ENCODE measurements at regions not wholly inside any gene's neighbourhood (a gene's known extent, or its start where the extent isn't known, plus 50 kb on each side); places are given as distances from the start of the nearest gene placed in this dataset.
"Not testable (repeated sequence)": the region's sequence is repeated elsewhere in the genome, so short reads cannot be mapped to it uniquely, and the experiment has no call there.

DNA sequence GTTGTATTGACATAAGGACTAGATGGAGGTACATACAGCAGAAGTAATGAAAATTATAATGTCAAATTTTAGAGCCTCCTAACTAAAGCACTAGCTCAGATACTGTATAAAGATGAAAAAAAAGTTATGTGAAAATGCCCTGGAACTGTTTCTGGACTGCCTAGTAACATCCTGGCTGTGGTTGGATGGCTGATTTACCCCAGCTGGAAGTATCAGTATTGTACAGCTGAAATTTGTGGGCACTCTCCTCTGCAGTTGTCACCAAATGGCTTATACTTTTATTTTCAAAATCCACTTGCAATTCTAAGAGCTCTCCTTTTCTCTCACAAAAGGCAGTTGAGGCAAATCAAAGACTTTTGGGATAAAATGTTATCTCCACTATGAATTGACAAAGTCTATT is 239.2 kb downstream of the RPIA start:
- no peak for DNase-seq

DNA sequence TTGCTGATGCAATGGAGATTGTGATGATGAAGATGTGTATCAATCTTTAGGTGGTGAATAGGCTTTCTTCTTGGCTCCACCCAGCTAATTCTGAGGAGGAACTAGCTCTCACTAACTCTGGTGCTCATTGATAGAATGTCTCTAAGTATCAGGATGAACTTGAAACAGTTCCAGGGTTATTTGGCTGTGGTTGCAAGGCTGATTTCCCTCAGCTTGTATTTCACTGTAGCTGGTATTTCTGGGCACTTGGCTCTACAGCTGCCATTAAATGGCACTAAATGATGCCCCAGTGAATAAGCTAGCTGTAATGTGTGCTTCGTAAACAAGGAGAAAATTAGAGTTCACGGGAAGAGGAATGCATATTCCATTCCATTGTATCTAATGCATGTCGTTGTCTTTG is 241.2 kb downstream of the RPIA start:
- no peak for DNase-seq

DNA sequence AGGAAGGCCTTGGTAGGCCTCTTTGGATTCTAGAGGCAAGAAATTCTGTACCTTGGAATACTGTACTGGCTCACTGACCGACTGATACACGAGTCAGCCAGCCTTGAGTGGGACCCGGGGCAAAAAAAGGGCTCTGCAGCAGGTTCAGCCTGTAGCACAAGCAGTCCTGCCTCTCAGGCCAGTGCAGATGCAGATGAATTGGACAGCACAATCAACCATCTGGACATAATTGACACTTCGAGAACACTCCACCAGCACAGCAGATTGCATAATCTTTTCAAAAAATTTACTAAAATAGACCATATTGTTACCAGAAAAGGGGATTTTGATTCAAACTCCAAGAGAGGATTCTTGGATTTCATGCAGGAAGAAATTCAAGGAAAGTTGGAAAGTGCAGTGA is 241.6 kb downstream of the RPIA start:
- no peak for DNase-seq

DNA sequence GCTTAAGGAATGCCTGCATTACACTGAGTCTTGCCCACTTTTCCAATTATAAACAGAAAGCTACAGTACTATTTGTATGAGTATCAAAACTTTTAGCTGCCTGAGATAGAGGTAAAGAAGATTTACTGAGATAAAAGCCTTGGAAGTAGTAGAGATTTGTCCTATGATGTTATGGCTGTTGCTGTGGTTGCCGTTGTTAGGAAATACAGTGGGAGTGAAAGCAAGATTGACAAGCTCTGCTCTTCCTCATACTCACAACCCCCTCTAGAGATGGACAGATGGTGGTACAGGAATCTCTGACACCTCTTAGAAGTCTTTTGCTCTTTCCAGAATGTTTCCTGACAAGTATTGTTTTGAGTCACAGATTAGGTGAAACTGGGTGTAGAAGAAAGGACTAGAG is 242.5 kb downstream of the RPIA start:
- no peak for DNase-seq

DNA sequence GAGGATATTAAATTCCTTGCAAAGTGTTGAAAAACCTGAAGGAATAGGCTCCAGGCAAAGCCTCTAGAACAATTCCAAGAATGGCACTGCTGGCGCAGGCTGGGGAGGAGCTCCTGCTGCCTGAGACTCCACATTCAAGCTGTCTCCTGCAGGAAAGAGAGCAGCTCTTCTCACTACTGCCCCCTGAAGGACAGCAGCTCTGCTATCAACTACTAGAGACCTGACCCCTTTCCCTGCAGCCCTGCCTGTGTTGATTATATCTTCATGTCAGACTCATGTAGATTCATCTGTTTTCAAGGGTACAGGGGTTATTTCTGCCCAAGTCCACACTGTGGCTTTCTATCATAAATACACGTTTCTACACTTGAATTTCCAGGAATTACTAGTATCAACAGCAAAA is 249.7 kb downstream of the RPIA start:
- DNase-seq = not testable (repeated sequence)

DNA sequence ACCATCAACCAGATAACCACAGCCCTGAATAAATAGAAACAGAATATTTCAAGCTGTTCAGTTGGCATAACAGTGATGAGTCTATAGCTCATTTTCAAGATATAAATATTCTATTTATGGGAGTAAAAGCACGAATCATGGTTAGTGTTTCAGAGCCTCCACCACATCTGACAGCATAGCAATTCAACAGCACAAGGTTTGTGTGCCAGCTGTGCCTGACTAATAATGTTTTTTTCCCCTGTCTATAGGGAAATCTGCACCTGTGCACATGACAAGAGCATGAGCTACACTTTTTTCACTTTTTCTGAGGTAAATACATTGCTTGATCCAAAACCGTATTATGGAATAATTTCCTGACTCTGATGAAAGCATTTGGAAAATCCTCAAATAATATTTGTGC is 251.3 kb downstream of the RPIA start:
- DNase-seq = no peak

DNA sequence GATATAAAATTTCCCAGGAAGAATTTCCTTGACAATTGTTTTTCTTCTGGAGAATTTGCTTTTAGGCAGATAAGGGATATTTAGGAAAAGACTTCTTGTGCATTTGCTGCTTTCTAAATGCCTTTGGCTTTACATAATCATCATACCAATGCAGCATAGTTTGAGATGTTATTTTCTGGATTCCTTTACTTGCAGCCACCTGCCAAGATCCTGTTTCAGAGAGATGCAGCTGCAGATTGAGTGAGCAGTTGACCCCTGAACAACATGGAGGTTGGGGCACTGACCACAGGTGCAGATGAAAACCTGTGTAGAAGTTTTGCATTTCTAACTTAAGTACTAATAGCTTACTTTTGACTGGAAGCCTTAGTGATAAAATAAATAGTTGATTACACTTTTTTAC is 257.9 kb downstream of the RPIA start:
- no peak for DNase-seq

DNA sequence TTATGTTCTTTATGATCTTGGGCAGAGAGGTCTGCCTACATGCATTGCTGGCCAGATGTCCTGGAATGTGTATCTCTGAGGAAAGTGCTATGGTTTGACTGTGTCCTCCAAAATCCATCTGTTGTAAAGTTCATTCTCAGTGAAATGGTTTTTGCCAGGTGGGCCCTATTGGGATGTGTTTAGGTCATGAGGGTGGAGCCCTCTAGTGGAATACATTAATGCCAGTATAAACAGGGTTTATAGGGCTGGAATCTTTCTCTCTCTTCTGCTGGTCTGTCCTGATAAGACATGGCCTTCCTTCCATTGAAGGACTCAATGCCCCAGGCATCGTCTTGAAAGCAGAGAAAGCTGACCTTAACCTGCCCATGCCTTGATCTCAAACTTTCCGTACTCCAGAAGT is 258.5 kb downstream of the RPIA start:
- DNase-seq = no peak

DNA sequence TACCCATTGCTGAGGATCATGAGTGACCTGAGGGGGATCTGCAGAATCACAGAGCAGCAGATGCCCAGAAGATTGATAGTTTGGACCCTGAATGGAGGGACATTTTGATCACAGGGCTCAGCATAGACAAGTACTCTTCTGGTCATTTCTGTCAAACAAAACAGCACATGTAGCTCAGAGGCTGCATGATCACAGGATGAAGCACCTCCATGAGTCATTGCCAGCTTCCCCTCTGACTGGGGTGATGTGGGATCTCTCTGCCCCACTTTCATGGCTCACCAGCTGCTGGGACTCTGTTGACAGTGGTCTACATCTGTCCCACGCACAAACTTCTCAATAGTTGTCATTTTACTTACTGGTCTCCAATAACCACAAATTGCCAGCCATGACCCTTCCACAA is 264.1 kb downstream of the RPIA start:
- DNase-seq = no peak

DNA sequence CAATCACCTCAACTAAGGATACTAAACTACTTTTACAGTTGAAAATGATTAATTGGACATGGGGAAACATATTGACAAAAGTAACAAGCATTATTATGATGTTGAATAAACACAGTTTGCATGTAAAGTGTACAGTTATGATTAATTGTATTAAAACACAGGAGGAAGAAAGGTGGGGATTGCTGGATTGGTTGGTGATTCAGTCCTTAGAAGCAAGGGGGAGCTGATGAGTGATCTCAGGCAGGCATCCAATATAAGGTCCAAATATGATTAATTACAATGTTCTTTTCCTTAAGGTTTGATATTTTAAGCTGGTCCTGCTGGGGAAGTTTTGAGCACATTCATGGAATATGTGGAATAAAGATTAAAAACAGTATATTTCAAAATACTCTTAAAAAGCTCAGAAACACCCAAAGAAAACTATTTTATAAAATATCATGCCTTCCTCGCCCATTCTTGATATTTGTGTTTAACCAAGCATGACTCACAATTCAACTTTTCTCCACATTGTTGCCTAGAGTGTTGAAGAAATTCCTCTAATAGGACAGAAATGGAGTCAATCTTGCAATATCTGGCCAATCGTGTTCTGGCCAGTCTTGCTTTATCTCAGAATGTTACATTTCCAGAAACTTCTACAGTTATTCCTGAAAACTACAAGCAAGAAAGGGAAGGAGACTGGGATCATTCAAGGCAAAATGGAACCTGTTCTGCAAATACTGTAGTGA is 268.2 kb downstream of the RPIA start:
- no peak for DNase-seq

DNA sequence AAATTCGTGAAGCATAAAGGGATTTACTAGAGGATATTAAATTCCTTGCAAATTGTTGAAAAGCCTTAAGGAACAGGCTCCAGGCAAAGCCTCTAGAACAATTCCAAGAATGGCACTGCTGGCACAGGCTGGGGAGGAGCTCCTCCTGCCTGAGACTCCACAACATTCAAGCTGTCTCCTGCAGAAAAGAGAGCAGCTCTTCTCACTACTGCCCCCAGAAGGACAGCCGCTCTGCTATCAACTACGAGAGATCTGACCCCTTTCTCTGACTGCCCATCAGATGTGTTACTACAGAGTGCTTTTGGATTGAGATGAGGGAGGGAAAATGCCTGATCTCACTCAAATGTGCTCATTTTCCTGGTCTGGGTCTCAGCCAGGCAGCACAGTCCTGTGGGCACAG is 269.9 kb downstream of the RPIA start:
- not testable (repeated sequence) for DNase-seq

DNA sequence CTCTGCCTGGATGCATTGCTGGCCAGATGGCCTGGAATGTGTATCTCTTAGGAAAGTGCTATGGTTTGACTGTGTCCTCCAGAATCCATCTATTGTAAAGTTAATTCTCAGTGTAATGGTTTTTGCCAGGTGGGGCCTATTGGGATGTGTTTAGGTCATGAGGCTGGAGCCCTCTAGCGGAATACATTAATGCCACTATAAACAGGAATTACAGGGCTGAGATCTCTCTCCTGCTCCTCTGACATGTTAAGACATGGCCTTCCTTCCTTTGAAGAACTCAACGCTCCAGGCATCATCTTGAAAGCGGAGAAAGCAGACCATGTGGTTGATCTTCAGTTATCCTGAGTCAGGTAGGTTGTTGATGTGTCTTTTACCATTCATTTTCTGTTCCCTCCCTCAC is 276.4 kb downstream of the RPIA start:
- DNase-seq = no peak

DNA sequence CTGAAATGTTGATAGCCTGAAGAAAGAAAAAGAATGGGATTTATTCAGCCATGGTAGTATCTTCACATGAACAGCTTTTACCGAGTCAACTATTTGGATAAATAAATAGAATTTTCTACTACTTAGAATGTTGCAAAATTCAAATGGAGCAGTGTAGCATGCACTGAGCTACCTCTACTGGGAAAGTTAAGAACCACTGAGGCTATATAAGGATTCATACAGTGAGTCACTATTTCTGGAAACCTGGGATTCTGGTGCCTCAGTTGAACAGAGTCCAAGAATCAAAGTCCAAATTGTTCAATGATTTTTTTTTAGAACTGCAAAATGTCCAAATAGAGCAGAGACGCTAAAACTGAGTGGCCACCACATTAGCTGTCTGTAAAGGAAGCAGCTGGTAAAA is 286.5 kb downstream of the RPIA start:
- DNase-seq = not testable (repeated sequence)

DNA sequence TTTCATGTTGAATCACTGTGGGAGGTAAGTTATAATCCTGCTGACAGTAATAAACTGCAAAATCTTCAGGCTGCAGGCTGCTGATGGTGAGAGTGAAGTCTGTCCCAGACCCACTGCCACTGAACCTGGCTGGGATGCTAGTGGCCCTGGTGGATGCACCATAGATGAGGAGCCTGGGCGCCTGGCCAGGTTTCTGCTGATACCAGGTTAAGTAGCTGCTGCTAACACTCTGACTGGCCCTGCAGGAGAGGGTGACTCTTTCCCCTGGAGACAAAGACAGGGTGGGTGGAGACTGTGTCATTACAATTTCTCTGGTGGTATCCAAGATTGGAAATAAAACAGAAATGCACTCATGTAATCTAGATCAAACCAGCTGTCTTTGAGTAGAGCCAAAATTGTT is 287.0 kb downstream of the RPIA start:
- not testable (repeated sequence) for DNase-seq

DNA sequence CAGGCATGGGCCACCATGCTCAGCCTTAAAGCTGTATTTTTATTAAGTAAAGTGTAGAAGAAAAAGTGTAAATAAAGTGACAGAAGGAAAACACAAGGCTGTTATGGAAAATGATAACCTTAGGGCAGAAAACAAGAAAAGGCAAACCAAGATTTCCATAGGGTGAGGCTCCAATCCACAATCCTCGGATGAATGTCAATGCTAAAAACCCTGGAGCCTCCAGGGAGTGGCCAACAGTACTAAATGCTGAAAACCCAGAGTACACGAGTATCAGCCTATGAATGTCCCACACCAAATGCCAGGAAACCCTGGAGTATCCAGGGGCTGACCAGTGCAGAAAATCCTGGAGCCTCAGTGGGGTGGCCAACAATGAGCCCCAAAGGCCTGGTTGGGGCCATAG is 292.6 kb downstream of the RPIA start:
- DNase-seq = not testable (repeated sequence)

DNA sequence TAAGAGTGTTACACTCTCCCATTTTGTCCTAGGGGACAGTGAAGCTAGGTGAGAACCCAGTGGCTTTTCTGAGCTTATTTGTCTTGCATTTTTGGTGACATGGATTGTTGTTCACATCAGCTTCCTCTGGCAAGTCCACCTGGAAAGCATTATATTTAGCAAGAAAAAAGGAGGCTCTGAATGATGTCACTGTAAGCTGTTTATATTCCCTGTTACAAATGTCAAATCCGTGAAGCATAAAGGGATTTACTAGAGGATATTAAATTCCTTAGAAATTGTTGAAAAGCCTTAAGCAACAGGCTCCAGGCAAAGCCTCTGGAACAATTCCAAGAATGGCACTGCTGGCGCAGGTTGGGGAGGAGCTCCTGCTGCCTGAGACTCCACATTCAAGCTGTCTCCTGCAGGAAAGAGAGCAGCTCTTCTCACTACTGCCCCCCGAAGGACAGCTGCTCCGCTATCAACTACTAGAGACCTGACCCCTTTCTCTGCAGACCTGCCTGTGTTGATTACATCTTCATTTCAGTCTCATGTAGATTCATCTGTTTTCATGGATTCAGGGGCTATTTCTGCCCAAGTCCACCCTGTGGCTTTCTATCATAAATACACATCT is 295.4 kb downstream of the RPIA start:
- DNase-seq = not testable (repeated sequence)

DNA sequence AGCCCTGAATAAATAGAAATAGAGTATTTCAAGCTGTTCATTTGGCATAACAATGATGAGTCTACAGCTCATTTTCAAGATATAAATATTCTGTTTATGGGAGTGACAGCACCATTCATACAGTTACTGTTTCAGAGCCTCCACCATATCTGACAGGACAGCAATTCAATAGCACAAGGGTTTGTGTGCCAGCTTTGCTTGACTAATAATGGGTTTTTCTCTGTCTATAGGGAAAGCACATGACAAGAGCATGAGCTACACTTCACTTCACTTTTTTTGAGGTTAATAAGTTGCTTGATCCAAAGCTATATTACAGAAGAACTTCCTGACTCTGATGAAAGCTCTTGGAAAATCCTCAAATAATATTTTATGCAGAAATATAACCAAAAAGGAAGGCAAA is 297.1 kb downstream of the RPIA start:
- not testable (repeated sequence) for DNase-seq

DNA sequence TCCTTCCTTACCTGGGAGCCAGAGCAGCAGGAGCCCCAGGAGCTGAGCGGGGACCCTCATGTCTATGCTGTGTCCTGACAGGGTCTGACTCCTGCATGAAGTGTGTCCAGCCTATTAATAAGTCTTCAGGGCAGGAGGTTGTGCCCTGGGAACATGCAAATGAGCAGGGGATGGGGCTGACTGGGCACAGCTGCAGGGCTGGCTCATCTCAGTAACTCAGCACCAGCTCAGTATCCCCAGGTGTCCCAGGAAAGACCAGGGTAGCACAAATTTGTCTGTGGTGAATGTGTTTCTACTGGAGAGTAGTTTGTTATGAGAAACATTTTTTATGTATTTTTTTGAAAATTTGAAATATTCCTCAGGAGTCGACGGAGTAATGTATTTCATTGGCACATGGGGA is 301.3 kb downstream of the RPIA start:
- not testable (repeated sequence) for DNase-seq

DNA sequence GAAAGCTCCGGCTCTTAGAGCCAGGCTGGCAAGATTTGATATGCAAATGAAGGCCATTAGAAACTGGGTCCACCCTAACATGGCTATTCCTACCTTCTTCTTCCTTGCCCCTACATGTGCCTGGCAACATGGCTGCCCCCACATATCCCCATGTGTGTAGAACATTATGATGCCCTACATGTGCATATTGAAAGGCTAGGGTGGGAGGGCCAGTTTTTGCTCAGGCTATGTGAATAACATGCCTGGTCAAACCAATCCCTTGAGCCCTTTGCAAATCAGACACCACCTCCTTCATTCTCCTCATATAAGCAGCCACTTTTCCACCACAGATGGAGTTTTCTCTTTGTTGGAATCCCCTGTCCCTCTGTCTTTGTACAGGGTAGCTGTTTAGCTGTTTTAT is 303.4 kb downstream of the RPIA start:
- not testable (repeated sequence) for DNase-seq

DNA sequence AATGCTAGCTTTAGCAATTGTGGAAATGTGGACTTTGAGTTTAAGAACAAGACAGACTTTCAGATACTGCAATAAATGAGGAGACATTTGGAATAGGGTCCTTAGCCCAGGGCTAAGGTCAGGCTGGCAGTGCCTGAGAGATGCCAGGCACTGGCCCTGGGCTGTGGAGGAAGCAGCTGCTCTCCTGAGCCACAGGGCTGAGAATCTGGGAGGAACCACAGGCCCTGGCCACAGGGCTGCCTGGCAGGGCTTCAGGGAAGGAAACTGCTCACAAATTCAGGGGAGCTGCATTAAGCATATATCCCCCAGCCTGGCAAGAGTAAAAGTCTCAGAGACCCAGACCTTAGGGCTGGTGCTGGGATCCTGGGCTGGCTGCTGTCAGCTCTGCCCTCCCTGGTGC is 305.1 kb downstream of the RPIA start:
- DNase-seq = not testable (repeated sequence)

DNA sequence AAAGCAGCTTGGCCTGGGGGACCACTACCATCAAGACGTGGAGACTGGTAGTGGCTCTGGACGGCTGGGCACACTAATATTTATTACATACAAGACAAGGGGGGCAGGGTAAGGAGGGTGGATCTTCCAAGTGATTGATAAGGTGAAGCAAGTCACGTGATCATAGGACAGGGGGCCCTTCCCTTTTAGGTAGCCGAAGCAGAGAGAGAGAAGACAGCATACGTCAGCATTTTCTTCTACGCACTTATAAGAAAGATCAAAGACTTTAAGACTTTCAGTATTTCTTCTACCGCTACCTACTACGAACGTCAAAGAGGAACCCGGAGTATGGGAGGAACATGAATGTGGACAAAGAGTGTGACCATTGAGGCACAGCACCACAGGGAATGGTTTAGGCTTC is 307.9 kb downstream of the RPIA start:
- no peak for DNase-seq

DNA sequence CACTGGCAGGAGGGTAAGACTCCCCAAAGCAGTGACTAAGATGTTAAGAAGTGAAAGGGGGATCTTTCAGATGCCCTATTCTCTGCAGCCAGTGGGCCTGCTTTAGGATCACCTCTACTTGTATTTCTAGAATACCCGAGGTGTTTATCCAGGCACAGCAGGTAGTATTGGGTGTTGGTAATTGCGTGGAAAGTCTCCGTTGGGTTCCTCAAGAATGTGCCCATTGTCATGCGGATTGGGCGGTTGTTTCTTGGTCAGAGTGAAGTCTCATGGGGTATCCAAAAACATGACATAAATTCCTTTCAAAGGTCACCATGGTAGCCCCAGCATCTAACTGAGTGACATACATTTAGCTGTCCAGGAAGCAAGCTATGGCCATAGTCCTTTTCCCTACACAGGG is 308.8 kb downstream of the RPIA start:
- no peak for DNase-seq

DNA sequence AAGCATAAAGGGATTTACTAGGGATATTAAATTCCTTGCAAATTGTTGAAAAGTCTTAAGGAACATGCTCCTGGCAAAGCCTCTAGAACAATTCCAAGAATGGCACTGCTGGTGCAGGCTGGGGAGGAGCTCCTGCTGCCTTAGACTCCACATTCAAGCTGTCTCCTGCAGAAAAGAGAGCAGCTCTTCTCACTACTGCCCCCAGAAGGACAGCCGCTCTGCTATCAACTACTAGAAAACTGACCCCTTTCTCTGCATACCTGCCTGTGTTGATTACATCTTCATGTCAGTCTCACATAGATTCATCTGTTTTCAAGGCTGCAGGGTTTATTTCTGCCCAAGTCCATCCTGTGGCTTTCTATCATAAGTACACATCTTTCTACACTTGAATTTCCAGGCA is 312.8 kb downstream of the RPIA start:
- DNase-seq = not testable (repeated sequence)

DNA sequence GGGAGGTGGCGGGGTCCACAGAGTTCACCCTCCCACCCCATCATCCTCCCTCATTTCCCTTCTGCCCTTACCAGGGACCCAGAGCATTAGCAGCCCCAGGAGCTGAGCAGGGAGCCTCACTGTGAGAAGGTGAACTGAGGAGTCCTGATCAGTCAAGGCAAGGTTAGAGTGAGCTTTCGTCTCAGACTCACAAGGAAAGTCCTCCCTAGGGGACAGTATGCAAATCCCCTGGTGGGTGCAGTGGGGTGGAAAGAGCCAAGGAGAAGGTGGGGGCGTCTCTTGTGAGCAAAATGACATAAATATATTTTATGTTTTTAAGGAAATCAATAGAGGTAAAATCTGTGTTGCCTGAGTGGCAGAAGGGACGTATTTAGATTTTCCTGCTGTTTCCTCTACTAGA is 329.1 kb downstream of the RPIA start:
- DNase-seq = not testable (repeated sequence)

DNA sequence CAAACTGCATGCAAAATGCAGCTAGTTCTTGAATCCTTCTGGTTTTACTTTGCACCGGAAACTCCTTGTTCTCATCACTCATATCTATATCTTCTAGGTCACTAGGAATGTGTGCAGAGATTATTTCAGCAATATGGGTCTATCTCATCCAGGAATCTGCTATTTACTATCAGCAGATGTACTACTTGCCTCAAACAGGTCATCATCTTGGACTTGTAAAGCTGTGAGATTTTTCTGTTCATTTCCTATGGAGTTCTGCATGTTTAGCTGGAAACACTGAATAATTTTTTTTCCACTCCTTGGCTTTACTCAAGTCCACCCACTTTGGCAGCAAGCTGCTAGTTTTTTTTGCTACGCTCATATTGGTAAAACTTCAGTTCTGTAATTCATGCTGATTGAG is 334.8 kb downstream of the RPIA start:
- DNase-seq = not testable (repeated sequence)

Data from NCI-H1436 (cell line).